KMS-11 (cell line): ENCODE measurements at regions not wholly inside any gene's neighbourhood (a gene's known extent, or its start where the extent isn't known, plus 50 kb on each side); places are given as distances from the start of the nearest gene placed in this dataset.
"Not testable (repeated sequence)": the region's sequence is repeated elsewhere in the genome, so short reads cannot be mapped to it uniquely, and the experiment has no call there.

Source experiments
- H2AFZ ChIP-seq: fragments of 200-600 bp; sonication (generic); 2 replicates; pipeline ENCODE4 v1.6.1; 2016; ENCODE audit warnings: antibody characterized with exemption, mixed run types, low read depth
- H3K27ac ChIP-seq: fragments of 200-600 bp; sonication (generic); 2 replicates; pipeline ENCODE4 v1.6.1; 2016; ENCODE audit warnings: mild to moderate bottlenecking, mixed run types
- H3K27me3 ChIP-seq: fragments of 200-600 bp; sonication (generic); 2 replicates; pipeline ENCODE4 v1.6.1; 2017; ENCODE audit warnings: mild to moderate bottlenecking, low read depth, mixed run types, moderate library complexity; ENCODE audit not compliant: insufficient read depth
- H3K36me3 ChIP-seq: fragments of 200-600 bp; sonication (generic); 2 replicates; pipeline ENCODE4 v1.6.1; 2017; ENCODE audit warnings: mild to moderate bottlenecking, mixed run types; ENCODE audit not compliant: insufficient read depth
- H3K4me1 ChIP-seq: fragments of 200-600 bp; sonication (generic); 2 replicates; pipeline ENCODE4 v1.6.1; 2016; ENCODE audit warnings: mild to moderate bottlenecking, low read depth, mixed run types; ENCODE audit not compliant: poor library complexity, severe bottlenecking
- H3K4me2 ChIP-seq: fragments of 200-600 bp; sonication (generic); 2 replicates; pipeline ENCODE4 v1.7.0; 2016; ENCODE audit warnings: mild to moderate bottlenecking, mixed run types
- H3K4me3 ChIP-seq: fragments of 200-600 bp; sonication (generic); IDR thresholded peaks from 2 replicates; pipeline ENCODE4 v1.6.1; 2017; ENCODE audit warnings: low read depth, low read length, mixed read lengths; ENCODE audit not compliant: insufficient read depth
- H3K79me2 ChIP-seq: fragments of 200-600 bp; sonication (generic); 2 replicates; pipeline ENCODE4 v1.6.1; 2016; ENCODE audit warnings: low read depth, mixed run types; ENCODE audit not compliant: insufficient read depth
- H3K9ac ChIP-seq: fragments of 200-600 bp; sonication (generic); 2 replicates; pipeline ENCODE4 v1.6.1; 2016; ENCODE audit warnings: mild to moderate bottlenecking, mixed run types
- H4K20me1 ChIP-seq: fragments of 200-600 bp; sonication (generic); 2 replicates; pipeline ENCODE4 v1.6.1; 2016; ENCODE audit warnings: mild to moderate bottlenecking, mixed run types; ENCODE audit not compliant: insufficient read depth
- CTCF ChIP-seq: fragments of 200-600 bp; sonication (generic); conservative IDR thresholded peaks from 2 replicates; pipeline ENCODE4 v1.6.1; 2017; ENCODE audit warnings: low read depth, mild to moderate bottlenecking, antibody characterized with exemption, low read length, moderate library complexity, mixed read lengths

DNA sequence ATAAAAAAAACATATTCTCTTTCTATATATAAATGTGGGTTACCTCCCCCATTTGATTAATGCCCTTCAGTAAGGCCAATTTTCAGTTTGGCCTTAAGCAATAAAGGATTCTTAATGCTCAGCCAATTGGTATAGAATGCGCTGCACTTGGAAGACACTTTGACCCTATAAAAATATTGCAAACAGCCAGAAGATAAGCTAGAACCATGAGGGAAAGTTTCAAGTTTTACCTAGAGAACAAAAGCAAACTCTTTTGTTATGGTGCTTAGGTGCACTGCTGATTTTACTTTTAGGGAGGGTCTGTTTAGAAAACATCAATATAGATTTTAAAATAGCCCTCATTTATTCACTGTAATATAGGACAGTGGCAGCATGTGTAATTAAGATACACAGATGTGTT is 251.6 kb upstream of the SLC16A7 start:
- no peak for TF ChIP-seq CTCF
- no peaks in the 10 kb centered on the region for H3K79me2 ChIP-seq
- no peak overlapping the region for H3K4me2 ChIP-seq
- no peaks in the 10 kb centered on the region for H3K4me1 ChIP-seq
- no peaks in the 10 kb centered on the region for H3K27me3 ChIP-seq
- H4K20me1 ChIP-seq = no peaks in the 10 kb centered on the region
- no peak overlapping the region for H3K4me3 ChIP-seq
- H2AFZ ChIP-seq = no peak overlapping the region
- no peak overlapping the region for H3K9ac ChIP-seq
- H3K27ac ChIP-seq = no peak overlapping the region
- no peaks in the 10 kb centered on the region for H3K36me3 ChIP-seq

DNA sequence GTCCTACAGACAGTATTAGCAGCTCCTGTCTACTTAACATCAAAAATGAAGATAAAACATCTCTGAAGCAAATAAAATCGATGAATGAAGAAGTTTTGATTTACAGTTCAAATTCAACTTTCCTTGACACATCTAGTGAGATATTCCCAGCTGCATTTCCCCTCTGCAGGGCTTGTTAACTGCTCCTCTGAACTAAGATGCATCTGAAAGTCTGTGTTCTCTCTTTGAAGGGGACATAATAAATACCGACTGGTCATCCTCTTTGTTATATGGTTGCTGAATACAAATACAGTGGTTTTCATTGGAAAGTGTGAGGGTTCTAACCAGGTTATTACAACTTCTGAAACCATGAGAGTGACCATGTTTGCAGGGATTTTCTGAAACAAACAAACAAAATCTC is 266.4 kb upstream of the SLC16A7 start:
- Histone ChIP-seq H3K4me2 (no peak overlapping the region), H4K20me1 (no peaks in the 10 kb centered on the region), H3K4me1 (no peaks in the 10 kb centered on the region), H2AFZ (no peak overlapping the region), H3K4me3 (no peak overlapping the region), H3K36me3 (no peaks in the 10 kb centered on the region), H3K79me2 (no peaks in the 10 kb centered on the region), H3K27me3 (no peaks in the 10 kb centered on the region), H3K27ac (no peak overlapping the region), H3K9ac (no peak overlapping the region)
- no peak for TF ChIP-seq CTCF

DNA sequence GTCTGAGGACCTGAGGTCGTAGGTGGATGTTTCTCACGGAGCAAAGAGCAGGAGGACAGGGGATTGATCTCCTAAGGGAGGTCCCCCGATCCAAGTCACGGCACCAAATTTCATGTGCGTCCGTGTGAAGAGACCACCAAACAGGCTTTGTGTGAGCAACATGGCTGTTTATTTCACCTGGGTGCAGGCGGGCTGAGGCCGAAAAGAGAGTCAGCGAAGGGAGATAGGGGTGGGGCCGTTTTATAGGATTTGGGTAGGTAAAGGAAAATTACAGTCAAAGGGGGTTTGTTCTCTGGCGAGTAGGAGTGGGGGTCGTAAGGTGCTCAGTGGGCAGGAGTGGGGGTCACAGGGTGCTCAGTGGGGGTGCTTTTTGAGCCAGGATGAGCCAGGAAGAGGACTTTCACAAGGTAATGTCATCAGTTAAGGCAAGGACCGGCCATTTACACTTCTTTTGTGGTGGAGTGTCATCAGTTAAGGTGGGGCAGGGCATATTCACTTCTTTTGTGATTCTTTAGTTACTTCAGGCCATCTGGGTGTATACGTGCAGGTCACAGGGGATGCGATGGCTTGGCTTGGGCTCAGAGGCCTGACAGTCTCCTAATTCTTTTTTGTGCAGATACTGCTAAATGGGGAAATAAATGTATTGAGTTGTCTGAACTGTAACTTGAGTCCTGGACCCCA is 267.3 kb upstream of the SLC16A7 start:
- H3K27me3 ChIP-seq, H3K9ac ChIP-seq, H3K79me2 ChIP-seq, H3K27ac ChIP-seq, H3K4me1 ChIP-seq, H3K4me3 ChIP-seq, H3K36me3 ChIP-seq, H2AFZ ChIP-seq, H3K4me2 ChIP-seq, H4K20me1 ChIP-seq: not testable (repeated sequence)

GRCh38 chr12:59326457-59326856 is 269.4 kb upstream of the SLC16A7 start:
- not testable (repeated sequence) for H3K4me2 ChIP-seq, H3K27me3 ChIP-seq, H2AFZ ChIP-seq, H4K20me1 ChIP-seq, H3K36me3 ChIP-seq, H3K9ac ChIP-seq, H3K79me2 ChIP-seq, H3K27ac ChIP-seq, H3K4me3 ChIP-seq, H3K4me1 ChIP-seq

GRCh38 chr12:59322473-59322872 is 273.4 kb upstream of the SLC16A7 start:
- no peak for TF ChIP-seq CTCF
- Histone ChIP-seq H3K4me3 (no peak overlapping the region), H3K79me2 (no peaks in the 10 kb centered on the region), H3K36me3 (no peaks in the 10 kb centered on the region), H2AFZ (no peak overlapping the region), H3K27ac (no peak overlapping the region), H3K27me3 (no peaks in the 10 kb centered on the region), H3K9ac (no peak overlapping the region), H3K4me2 (no peak overlapping the region), H3K4me1 (no peaks in the 10 kb centered on the region), H4K20me1 (no peaks in the 10 kb centered on the region)
